Right forelimb (tissue), 1 donor: ENCODE measurements at regions not wholly inside any gene's neighbourhood (a gene's known extent, or its start where the extent isn't known, plus 50 kb on each side); places are given as distances from the start of the nearest gene placed in this dataset.
"Not testable (repeated sequence)": the region's sequence is repeated elsewhere in the genome, so short reads cannot be mapped to it uniquely, and the experiment has no call there.

Experiments
- DNase-seq: peaks from one replicate; pipeline ENCODE4 v3.0.0-alpha.2; 2018

DNA sequence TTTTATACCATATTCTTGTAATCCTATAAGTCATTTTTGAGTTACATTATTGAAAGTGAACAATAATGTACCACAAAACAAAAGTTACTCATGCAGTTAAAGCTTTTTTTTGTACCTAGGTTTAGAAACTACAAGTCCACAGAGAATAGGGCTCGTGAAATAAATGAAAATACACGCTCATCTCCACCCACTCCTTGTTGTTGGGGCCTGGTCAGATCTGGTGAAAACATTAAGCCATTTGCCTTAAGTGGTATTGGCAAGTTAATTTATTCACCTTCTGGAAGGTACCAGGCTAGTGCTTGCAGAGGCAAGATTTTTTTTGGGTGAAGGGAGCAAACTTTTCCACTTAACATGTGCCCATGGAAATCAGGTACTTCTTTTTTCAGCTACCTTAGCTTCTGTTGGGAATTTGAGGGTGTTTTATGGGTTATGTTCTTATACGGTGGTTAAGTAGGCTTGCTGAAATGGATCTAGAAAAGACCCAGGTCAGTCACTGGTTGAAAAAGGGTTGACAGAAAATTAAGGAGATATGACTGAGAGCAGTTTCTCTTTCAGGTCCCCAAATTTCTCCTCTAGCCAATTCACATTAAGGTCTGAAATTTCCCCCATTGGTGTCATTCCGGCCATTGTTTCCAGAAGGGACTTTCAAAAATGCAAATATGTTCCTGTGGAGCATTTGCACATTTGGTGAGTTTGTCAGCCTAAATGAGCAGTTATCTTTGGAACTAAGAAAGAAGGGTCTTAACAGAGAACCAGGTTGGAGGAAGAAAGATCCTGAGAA, 143.3 kb downstream of the KCNRG start:
- no peak for DNase-seq

DNA sequence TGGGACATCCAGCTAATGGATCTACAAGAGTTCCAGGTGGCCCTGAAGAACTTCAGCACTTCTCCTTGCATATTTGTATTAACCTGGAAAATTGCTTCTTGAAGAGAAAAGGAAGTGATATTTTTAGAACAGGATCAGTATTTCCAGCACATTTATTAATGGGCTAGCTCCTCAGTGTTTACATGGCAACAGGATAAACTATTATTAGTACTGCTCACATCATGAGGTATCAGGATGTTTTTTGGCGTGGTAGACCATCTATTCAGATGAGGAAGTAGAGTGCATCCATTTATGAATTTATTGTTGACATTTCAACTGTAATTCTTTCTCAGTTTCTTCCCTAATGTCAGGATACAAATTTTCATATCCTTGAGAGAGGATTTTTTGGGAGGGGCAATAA, 144.4 kb downstream of the KCNRG start:
- no peak for DNase-seq

DNA sequence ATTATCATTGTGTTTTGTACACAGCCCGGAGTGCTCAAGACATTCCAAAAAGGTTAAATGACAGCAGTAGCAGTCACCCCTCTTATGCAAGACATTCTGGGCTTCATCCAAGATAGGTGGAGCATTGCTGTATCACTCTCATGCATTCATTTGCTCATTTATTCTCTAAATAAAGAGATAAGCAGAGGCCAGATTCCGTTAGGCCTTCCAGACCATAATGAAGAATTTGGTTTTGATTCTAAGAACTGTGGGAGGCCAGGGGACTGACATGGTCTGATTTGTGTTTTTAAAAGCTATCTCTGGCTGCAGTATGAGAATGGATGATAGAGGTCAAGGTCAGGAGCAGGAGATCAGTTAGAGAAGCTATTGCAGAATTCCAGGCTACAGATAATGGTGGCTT, 145.8 kb downstream of the KCNRG start:
- DNase-seq: no peak

DNA sequence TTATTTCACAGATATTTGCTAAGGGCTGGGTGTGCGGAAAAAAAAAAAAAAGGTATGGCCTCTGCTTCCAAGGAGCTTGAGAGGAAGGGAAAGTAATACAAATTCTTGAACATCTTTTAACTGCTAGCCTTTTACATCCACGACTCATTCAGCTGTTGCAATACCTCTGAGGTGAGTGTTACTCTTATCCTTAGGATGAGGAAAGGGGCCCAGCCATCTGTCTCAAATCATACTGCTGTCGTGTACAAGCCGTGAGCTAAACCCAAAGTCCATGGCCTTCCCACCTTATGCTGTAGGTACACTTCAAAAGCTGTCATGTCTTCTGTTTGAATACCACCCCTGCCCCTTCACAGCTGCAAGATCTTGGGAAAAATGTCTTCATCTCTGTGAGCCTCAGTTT, 146.8 kb downstream of the KCNRG start:
- DNase-seq: no peak

DNA sequence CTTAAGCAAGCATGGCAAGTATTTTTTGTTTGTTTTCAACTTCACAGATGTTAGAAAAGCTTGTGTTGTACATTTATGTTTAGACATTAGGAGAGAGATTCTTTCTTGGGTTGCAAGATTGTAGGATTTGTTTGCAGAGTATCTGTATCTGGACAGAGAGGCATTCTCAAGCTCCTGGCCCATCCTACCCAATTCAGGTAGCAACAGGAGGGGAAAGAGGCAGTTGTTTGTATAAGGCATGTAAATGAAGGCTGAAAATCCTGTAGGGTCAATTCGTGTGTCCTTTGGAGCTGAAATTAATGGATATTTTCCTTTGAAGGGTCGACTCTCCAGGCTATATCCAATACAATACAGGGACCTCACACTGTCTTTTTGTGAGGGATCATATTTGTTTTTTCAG, 147.3 kb downstream of the KCNRG start:
- DNase-seq: no peak

DNA sequence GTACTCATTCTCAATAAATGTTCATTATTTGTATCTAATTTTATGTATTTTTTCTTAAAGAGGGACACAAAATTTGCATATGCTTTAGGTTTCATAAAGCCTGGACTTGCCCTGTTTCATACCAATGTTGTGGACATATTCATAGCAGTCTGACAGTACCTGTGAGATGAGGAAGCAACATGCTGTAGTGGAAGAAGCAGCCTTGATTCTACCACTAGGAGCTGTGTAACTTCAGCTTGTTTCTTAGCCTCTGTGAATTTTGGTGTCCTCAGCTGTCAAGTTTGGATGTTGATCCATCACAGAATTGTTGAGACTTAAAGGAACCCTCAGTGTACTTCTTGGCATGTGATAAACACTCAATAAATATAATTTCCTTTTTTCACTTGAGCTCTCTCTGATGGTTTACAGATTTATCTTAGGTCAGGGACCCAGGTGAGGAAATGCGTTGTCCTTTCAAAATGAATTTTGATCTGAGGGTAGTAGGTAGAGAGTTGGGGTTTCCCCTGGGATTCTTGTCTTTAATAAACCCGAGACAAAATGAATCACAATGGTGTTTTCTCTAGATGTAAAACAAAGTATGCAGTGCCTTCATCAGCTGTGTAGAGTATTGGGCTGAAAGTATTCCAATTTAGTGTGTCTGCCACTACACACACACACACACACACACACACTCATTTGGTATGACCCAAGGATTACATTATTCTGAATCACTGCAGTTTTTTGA, 152.1 kb downstream of the KCNRG start:
- DNase-seq: no peak

DNA sequence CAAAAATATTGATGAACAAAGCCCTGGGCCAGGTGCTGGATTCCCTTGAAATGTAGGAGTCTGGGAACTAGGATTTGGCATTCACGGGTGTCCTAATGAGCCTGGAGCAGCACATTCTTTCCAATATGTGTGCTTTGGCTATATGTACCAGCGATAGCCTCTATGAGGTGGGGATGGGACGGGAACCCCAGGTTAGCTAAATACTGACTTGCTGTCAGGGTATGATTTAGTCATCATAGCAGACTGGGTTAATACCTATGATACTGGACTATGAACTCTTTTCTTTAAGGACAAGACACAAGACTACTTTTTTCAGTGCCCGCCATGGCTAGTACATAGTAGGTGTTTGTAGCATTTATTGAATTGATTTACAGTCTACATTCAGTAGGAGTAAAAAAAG, 152.7 kb downstream of the KCNRG start:
- DNase-seq: no peak

DNA sequence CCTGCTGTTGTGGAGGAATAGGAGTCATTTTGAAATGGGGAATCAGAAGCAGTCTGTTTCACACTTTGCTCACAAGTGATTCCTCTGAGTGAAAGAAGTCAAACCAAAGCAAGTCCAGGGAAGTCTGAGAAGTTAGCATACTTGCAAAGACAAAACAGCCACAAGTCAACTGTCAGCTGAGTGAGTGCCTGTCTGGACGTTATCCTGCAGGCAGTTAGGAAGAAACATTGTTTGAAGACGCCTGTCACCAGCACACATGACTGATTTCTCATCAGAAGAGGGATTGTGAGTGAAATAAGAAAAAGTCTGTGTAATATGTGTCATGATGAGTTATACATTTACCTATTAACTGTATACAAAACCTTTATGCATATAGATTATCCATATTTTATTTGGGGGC, 153.5 kb downstream of the KCNRG start:
- no peak for DNase-seq

DNA sequence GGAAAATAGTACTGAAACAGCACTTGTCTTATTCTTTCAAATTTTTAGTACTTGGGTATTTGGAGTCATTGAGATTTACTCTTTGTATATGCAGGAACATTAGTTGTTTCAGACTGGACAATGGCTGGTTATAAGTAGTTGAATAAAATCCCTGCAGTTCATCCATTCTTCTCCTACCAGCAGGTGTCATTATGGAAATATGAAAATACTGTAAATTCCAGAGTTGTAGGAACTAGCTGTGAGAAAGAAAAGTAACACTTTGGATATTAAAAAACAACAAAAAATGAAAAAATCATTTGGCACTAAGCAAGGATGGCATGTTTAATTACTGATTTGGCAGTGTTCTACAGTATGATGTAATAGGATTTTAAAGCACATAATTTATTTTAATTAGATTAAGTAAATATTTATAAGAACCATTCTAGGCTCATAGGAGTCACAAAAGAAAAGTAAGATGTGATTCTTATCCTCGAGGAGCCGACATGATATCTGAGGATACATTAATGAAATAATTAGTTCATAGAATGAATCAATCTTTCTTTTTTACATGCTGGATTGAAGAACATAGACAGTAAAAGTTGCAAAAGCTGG, 155.3 kb downstream of the KCNRG start:
- DNase-seq: no peak

DNA sequence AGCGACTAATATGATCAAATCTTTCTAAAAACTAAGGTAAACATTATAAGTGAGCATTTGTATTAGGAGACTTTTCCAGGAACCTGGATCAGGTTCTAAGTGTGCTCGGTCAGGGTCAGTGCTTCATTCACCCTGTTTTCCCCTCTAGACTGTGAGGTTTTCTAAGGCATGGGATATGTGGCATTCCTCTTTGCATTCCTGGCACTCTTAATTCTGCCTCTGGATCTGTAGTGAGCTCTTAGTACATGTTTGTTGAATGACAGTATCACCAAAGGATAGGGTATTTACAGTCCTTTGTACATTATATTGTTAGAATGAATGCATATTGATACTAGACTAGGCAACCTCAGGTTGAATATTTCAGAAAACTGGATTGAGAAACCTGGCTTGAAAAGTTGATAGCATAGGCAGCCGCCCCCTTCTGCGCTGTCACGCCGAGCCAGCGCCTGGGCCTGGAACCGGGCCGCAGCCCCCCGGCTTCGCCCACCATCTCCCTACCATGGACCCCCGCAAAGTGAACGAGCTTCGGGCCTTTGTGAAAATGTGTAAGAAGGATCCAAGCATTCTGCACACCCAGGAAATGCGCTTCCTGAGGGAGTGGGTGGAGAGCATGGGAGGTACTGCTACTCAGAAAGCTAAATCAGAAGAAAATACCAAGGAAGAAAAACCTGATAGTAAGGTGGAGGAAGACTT, 156.5 kb downstream of the KCNRG start:
- DNase-seq: no peak

DNA sequence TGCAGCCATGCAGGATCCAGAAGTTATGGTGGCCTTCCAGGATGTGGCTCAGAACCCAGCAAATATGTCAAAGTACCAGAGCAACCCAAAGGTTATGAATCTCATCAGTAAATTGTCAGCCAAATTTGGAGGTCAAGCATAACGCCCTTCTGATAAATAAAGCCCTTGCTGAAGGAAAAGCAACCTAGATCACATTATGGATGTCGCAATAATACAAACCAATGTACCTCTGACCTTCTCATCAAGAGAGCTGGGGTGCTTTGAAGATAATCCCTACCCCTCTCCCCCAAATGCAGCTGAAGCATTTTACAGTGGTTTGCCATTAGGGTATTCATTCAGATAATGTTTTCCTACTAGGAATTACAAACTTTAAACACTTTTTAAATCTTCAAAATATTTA, 157.8 kb downstream of the KCNRG start:
- DNase-seq: not testable (repeated sequence)

DNA sequence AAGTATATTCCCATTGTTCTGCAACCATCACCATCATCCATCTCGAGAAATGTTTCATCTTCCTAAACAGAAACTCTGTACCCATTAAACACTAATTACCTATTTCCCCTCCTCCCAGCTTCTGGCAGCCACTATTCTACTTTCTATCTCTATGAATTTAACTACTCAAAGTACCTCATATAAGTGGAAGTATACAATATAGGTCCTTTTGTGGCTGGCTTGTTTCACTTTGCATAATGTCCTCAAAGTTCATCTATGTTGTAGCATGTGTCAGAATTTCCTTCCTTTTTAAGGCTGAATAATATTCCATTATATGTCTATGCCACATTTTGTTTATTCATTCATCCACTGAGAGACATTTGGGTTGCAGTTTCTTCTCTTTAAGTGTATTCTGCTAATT, 159.4 kb downstream of the KCNRG start:
- no peak for DNase-seq

DNA sequence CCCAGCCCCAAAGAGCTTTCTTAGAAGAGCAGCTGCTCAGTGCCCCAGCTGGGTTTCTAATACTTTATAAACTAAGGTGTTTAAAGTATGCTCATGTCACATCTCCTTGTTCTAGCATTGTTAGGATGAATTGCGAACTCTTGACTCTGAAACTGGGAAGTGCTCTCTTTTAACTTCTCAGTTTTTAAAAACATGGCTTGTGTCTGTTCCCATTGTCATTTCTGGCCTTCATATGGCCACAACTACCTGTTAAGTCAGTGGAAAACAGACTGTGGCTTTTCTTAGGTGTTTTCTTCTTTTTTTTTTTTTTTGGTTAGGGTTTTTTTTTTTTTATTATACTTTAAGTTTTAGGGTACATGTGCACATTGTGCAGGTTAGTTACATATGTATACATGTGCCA, 164.7 kb downstream of the KCNRG start:
- DNase-seq: no peak

DNA sequence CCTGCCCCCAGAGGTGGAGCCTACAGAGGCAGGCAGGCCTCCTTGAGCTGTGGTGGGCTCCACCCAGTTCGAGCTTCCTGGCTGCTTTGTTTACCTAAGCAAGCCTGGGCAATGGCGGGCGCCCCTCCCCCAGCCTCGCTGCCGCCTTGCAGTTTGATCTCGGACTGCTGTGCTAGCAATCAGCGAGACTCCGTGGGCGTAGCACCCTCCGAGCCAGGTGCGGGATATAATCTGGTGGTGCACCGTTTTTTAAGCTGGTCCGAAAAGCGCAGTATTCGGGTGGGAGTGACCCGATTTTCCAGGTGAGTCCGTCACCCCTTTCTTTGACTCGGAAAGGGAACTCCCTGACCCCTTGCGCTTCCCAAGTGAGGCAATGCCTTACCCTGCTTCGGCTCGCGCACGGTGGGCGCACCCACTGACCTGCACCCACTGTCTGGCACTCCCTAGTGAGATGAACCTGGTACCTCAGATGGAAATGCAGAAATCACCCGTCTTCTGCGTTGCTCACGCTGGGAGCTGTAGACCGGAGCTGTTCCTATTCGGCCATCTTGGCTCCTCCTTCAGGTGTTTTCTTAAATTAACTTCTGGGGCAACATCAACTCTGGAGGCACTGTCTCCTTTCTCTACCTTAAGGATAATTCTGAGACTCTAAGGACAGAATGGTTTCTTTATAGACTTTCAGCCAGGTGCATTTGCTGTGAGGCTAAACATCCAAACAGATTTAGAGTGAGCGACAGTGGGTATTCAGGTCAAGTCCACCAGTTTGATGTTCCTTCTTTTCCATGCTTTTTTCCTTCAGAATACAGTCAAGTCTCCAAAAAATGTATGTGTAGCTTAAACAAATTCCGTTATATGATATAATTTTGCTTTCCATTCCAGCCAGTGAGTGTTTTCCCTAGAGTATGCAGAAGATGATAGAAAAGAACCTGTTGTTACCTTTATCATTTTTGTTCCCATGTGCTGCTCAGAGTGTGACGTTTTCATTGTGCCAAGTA, 170.8 kb downstream of the KCNRG start:
- not testable (repeated sequence) for DNase-seq

DNA sequence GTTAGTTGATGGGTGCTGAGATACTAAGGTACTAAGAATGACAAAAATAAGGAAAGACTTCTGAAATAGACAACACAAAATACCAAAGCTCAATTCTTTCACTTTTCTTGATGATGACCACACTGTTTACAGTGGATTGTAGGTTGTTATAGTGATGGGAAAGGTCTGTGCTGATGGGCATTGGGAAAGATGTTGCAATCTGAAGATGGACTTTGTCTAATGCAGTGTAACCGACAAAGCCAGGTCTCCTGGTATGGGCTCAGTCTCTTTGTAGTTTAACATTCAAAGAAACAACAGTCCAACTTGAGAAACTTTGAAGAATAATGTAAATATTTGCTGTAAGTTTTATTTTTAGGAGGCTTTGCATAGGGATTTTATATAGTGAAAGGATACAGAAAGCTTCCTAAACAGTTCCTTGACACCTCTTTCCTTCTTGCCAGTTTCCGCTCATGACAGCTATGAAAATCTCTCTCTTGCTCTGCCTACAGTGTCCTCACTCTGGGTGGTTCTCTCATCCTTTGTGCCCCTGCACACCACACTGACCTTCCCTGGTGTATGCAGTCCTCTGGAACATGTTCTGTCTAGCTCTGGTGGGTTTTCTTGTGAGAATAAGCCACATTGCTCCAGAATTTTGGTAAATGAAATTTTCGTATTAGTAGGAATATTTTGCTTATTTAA, 172.2 kb downstream of the KCNRG start:
- DNase-seq: no peak

DNA sequence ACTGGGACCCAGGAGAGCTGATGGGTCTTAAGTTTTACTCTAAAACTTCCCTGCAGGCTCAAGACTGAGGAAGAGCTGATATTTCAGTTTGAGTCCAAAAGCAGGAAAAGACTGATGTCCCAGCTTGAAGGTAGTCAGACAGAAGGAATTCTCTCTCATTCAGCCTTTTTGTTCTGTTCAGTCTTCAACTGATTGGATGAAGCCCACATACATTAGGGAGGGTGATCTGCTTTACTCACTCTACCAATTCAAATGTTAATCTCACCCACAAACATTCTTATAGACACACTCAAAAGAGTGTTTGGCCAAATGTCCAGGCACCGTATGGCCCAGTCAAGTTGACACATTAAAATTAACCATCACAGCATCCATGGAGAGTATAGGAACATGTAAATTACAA, 173.5 kb downstream of the KCNRG start:
- no peak for DNase-seq

DNA sequence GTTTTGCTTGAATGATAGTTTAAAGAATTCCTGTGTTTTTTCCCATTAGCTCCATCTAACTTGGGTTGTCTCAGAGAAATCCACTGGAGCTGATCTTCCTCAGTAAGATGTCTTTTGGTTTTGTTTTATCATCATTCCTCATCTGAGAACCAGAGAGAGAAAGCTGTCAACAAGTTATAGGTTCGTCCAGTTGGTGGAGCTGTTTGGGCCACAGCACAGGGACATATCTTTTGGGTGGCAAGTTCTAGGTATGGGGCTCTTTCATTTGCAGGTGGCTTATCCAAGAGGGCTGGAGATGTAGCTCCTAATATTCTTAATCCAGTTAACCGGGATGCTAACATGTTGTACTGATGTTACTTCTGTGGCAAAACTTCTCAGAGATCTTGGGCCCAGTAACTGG, 174.2 kb downstream of the KCNRG start:
- no peak for DNase-seq

DNA sequence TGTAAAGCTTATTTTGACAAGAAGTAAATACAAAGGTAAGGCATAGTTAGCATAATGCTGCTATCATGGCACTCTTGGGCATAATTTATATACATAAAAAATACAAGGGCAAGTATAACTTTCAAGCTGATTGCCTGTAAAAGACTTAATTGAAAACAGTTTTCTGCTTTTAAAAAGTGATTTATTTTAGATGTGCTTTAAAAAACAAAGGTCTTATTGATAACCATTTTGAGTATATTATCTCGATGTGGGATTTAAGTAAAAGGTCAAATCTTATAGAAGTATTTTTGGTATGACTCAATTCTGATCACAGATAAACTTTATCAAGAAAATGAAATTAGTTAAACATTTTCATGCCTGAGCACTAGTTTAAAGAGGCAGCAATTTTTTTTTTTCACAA, 175.8 kb downstream of the KCNRG start:
- DNase-seq: no peak

DNA sequence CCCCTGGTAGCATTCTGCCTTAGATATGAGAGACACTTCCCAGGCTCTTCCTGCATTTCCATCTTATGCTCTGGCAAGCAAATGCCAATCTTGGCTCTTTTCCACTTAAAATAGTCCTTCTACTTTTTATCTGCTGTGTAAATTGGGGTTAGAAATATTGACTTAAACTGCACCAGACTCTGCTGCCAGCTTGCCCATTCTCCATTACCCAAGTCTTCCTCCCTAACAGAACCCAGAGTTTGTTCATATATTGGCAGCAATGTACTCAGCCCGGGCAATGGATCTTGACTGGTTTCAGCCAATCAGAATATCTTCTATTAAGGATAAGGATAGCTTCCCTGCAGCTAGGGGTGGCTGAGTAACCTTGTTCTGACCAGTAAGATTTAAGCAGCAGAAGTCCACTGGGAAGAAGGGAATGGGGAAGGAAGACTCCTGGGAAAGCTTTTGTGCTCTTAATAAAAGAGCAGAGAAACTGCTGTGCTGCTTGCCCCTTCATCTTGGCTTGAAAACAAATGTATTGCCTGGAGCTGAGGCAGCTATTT, 177.1 kb downstream of the KCNRG start:
- DNase-seq: no peak

DNA sequence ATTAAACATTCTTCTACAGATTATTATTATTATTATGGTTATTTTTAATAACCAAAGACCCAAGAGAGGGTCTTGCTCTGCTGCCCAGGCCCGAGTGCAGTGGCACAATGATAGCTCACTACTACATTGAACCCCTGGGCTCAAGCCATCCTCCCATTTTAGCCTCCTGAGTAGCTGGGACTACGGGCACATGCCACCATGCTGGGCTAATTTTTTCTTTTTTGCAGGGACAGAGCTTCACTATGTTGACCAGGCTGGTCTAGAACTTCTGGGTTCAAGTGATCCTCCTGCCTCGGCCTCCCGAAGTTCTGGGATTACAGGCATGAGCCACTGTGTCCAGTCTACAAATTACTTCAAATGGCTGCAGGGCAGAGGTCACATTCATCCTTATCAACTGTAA, 179.8 kb downstream of the KCNRG start:
- no peak for DNase-seq

DNA sequence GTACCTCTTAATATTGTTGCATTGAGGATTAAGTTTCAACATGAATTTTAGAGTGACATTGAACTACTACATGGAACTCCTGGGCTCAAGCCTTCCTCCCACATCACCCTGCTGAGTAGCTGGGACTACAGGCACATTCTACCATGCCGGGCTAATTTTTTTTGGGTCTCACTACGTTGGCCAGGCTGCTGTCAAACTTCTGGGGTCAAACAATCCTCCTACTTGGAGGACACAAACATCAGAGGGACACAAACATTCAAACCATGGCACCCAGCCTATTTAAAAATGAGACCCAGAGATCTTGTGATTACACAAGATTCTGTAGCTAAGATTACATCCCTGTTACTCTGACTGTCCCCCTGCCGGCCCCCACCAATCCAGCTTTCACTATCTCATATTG, 180.9 kb downstream of the KCNRG start:
- no peak for DNase-seq
